Activated CD8-positive, alpha-beta memory T cell treated with anti-CD3 and anti-CD28 coated beads for 36 hours (primary cell): ENCODE measurements at regions not wholly inside any gene's neighbourhood (a gene's known extent, or its start where the extent isn't known, plus 50 kb on each side); places are given as distances from the start of the nearest gene placed in this dataset.
"Not testable (repeated sequence)": the region's sequence is repeated elsewhere in the genome, so short reads cannot be mapped to it uniquely, and the experiment has no call there.

Experiments used
- CTCF ChIA-PET: fragments of 350-600 bp; sonication (Branson Sonifier 250); formaldehyde crosslinking; loops from one replicate; lab custom pipeline; 2021; ENCODE audit warnings: antibody characterized with exemption; lab: Charles Lee
- POLR2A ChIA-PET: fragments of 350-600 bp; sonication (Branson Sonifier 250); formaldehyde crosslinking; loops from one replicate; lab custom pipeline; 2021; ENCODE audit warnings: antibody characterized with exemption; lab: Charles Lee

GRCh38 chr14:53391631-53392285 lies 238.6 kb upstream of the DDHD1 start:
- ChIA-PET CTCF (no interaction called here), POLR2A (no interaction called here)

DNA sequence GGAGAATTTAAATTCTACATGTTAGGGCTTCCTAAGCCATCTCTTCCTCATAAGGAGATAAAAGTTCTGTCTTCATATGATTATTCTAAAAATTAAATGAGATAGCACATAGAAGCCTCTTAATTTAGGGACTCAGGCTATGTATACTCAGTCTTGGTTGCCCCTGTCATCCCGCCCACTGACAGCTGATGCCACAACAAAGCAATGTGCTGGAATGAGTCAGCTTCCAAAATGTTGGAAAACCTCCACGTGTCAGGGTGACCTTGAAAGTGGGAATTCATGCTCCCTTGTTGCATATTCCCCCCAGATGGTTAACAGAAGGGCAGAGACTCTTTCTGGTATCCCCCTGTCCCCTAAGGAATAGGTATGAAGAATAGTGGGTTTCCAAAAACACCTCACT lies 238.0 kb upstream of the DDHD1 start:
- POLR2A ChIA-PET: no interaction called here
- CTCF ChIA-PET: no interaction called here

GRCh38 chr14:53390008-53390407 lies 236.9 kb upstream of the DDHD1 start:
- ChIA-PET POLR2A (no interaction called here), CTCF (no interaction called here)

DNA sequence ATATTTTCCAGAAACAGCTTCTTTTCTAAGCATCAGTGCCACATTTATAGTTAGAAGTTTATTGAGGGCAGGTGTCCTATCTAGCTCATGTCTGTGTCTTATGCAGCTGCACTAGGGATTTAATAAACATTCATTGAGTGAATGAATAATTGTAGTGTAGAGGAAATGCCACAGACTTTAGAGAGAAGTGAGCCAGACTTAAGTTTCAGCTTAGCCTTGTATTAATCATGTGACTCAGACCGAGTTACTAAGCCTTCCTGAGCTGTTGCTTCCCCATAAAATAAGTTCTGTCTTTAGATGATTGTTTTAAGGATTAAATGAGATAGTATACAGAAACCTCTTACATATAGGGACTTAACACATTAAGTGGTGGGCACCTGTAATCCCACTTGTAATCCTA lies 236.1 kb upstream of the DDHD1 start:
- ChIA-PET POLR2A (no interaction called here), CTCF (no interaction called here)

GRCh38 chr14:53386362-53386761 lies 233.2 kb upstream of the DDHD1 start:
- ChIA-PET POLR2A (no interaction called here), CTCF (interaction anchor here (0.8 to 1.4 kb wide), 2 partner anchors 12 to 38 kb away, joined by 3 to 4 read pairs; no protein-coding TSS in a partner anchor)

GRCh38 chr14:53384536-53384935 lies 231.4 kb upstream of the DDHD1 start:
- CTCF ChIA-PET: no interaction called here
- POLR2A ChIA-PET: no interaction called here

DNA sequence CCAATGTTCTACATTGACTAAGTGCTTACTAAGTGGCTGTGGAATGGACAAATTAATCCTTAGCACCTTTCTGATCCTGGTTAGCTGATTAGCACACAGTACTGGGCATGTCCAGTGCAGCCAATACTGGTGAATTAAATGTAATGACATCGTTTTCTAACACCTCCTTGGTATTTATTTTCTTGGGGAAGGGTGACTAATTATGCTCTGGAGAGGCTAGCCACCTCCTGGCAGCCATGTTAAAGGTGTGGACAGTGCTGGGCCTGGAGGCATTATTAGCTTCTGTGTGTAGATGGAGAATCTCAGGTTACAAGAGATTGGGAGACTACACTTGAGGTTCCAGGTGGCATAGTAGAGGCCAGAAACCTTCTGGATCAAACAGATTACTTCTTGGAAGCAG lies 230.9 kb upstream of the DDHD1 start:
- ChIA-PET POLR2A (no interaction called here), CTCF (no interaction called here)

- POLR2A ChIA-PET: no interaction called here
- CTCF ChIA-PET: no interaction called here
Observed at GRCh38 chr14:53381895-53382294, 228.8 kb upstream of the DDHD1 start.

DNA sequence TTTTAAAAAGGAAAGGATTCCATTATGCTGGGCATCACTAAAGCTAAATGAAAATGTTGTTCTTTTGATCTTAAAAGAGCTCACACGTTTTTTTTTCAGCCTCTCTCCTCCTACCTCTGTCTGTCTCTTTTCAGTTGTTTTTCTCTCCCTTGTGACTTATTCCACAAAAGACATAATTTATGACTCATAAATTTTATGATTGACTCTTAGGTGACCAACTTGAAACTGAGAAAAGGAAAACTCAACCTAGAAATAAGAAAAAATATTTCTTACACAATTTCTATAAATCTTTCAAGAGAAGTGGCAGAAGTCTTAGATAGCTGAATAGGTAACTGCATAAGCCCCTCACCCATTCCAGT lies 227.7 kb upstream of the DDHD1 start:
- CTCF ChIA-PET: no interaction called here
- POLR2A ChIA-PET: no interaction called here

DNA sequence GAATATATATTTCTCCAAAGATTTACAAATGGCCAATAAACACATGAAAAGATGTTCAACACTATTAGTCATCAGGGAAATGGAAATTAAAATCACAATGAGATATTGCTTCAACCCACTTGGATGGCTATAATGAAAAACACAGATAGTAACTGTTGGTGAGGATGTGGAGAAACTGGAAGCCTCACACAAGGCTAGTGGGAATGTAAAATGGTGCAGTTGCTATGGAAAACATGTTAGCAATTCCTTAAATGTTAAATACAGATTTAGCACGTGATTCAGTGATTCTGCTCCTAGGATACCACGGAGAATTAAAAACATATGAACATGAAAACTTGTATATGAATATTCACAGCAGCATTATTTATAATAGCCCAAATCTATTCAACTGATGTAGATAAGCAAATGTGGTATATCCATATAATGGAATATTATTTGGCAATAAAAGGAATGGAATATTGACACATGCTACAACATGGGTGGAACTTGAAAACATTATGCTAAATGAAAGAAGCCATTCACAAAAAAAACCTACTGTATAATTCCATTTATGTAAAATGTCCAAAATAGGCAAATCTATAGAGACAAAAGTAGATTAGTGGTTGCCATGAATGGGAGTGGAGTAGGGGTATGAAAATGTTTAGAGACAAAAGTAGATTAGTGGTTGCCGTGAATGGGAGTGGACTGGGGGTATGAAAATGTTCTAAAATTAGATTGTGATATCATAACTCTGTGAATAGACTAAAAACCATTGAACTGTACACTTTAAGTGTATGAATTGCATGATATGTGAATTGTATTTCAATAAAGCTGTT lies 227.1 kb upstream of the DDHD1 start:
- POLR2A ChIA-PET: no interaction called here
- CTCF ChIA-PET: no interaction called here

- ChIA-PET POLR2A (no interaction called here), CTCF (no interaction called here)
Observed at GRCh38 chr14:53378142-53378541, 225.0 kb upstream of the DDHD1 start.

DNA sequence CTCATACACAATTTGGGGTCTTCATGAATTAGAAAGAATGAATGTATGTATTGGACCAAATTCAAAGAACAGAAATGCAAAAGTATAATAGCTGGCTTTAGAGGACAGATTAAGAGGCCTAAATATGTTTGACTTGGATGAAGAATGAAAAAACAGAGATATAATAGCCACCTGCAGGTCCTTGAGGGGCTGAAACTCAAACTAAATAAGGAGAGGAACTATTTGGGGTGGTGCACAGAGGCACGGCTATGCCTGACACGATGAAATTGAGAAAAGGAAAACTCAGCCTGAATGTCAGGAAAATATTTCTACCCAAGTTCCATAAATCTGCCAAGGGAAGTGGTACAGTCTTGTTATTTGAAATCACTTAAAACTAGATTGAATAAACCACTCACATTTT lies 222.9 kb upstream of the DDHD1 start:
- POLR2A ChIA-PET: no interaction called here
- CTCF ChIA-PET: no interaction called here

DNA sequence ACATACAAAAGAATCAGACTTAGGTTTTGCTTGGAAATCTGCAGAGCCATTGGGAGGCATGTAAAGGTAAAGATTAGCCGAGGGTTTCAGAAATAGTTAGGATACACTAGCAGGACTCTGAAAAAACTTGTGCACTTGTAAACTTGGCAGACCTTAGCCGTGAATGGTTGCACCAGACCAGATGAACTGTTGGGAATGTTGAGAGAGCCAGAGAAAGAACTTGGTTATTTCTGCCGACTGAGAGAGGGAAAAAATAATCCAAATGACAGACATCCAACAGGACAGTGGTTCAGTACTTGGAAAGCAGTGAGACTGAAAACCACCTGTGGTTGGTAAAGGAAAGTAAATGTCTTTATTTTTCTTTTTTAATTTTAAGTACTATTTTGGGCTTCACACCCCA lies 222.5 kb upstream of the DDHD1 start:
- ChIA-PET POLR2A (no interaction called here), CTCF (interaction anchor here (0.5 kb wide), 1 partner anchor 332 kb away, joined by 4 read pairs; no protein-coding TSS in a partner anchor)

DNA sequence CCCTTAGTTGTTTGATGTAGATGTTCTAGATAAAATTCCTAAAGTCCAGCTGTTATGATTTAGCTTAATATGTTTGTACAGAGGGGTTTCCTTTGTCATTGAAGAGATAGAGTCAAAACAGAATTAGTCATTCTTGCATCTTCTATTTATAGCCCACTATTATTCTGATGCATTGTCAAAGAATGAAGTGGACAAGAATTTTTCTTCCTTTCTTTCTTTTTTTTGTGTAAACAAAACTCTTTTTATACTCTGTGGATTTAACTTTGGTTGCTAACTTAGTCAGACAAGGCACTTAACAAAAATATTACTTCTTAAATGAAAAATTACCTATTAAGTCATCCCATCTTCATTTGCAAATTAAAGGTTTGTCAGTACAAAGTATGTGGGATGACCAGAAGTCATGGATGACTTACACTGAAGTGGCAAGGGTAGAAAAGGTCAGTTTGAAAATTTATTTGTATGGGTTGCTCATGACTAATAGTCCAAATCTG lies 215.6 kb upstream of the DDHD1 start:
- ChIA-PET POLR2A (no interaction called here), CTCF (no interaction called here)

DNA sequence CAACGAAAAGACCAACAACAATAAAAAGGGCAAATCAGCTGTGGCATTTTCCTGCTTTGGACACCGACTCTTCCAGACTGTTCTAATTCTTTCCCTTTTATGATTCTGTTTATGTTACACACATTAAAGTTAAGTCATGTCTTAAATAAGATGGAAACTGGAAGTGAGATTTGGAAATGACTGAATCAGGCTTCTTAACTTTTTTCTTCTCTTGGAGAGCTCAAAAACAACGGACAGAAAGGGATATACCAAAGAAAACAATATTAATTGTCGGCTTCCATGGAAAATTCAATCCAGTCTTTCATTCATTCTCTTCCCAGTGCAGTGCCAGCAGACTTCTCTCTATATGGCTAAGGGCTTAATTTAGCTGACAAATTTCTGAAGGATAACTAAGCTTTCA lies 214.9 kb upstream of the DDHD1 start:
- ChIA-PET CTCF (no interaction called here), POLR2A (no interaction called here)

GRCh38 chr14:53367644-53368026 lies 214.5 kb upstream of the DDHD1 start:
- POLR2A ChIA-PET: no interaction called here
- CTCF ChIA-PET: no interaction called here

GRCh38 chr14:53365486-53366130 lies 212.5 kb upstream of the DDHD1 start:
- POLR2A ChIA-PET: no interaction called here
- CTCF ChIA-PET: no interaction called here

- POLR2A ChIA-PET: interaction anchor here (0.5 kb wide), 1 partner anchor 1156 kb away, joined by 3 read pairs; no protein-coding TSS in a partner anchor
- CTCF ChIA-PET: not testable (repeated sequence)
Observed at GRCh38 chr14:53362916-53363315, 209.8 kb upstream of the DDHD1 start.

DNA sequence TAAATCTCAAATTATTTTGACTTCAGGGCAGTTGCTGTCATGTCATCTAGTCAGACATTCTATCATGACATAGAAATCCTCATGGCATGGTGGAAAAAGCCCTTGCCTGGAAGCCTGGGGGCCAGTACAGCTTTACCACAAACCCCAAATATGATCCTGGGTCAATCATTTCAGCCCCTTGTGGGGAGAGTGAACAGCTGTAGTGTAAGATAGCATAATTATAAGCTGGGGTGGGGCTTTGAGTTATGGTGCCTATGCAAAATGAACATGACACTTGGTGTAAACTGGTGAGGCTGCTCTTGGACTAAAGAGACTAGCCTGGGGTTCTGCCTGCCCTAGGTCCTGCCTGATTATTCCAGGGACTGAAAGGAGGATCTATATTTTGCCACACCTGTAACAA lies 207.7 kb upstream of the DDHD1 start:
- ChIA-PET CTCF (no interaction called here), POLR2A (no interaction called here)

GRCh38 chr14:53358166-53358565 lies 205.0 kb upstream of the DDHD1 start:
- POLR2A ChIA-PET: no interaction called here
- CTCF ChIA-PET: no interaction called here
